ENCODE measurements at regions not wholly inside any gene's neighbourhood (a gene's known extent, or its start where the extent isn't known, plus 50 kb on each side); places are given as distances from the start of the nearest gene placed in this dataset.

DNA sequence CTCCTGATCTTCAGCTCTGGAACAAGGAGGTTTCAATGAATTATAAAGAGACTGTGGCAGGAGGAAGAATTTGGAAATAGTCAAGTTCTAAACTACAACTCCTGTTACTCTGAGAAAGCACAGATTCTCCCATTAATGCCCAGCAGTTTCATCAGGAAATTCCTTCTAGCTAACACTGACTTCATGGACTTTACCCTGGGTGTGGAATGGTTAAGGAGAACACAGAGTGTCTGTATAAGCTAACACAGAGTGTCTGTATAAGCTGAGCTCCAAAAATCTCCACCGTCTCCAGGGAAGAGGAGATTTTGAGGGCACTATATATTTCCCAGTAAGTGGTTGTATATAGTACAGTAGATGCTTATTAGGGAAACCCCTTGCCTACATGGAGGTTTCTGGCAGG, 675.5 kb downstream of the XPNPEP1 start:
- intact Hi-C loops (cut with micrococcal nuclease): no loop called here
- no peak for DNase-seq
- H3K4me3 ChIP-seq (ENCODE audit: control extremely low read depth in 1 of 5, extremely low read depth in 1 of 5, insufficient read depth in 1 of 5, low read depth in 2 of 5, low read length in 4 of 5): no peak overlapping the region
- no peak for ATAC-seq (ENCODE audit: low read depth)
- no peaks in the 10 kb centered on the region for H3K79me2 ChIP-seq (ENCODE audit: control insufficient read depth, insufficient read depth, low read length)
- POLR2A ChIA-PET: no interaction called here
- no peak overlapping the region for H3K9ac ChIP-seq (ENCODE audit: low read length)
- CTCF ChIA-PET: no interaction called here
- no peak overlapping the region for H3K4me3 Mint-ChIP-seq
- peaks cover 0 to 5% (median 0%) of the 10 kb centered on the region in 3 donors for H3K9me3 ChIP-seq (ENCODE audit: control extremely low read depth in 1 of 3, control insufficient read depth in 2 of 3, insufficient read depth in 1 of 3, low read length in 2 of 3)
- no peaks in the 10 kb centered on the region for H4K20me1 ChIP-seq (ENCODE audit: control insufficient read depth, insufficient read depth, low read length, poor library complexity, severe bottlenecking)
- H2AFZ ChIP-seq (ENCODE audit: insufficient read depth, low read depth, low read length, poor library complexity, severe bottlenecking): no peak overlapping the region
- H3K27ac Mint-ChIP-seq: no peak overlapping the region
- no peaks in the 10 kb centered on the region for H3K27me3 ChIP-seq (replicated peaks in 1 of 4; ENCODE audit: control extremely low read depth in 1 of 4, control insufficient read depth in 3 of 4, insufficient read depth in 4 of 4, low read length in 3 of 4)
- H3K27ac ChIP-seq (ENCODE audit: low read length in 2 of 2): no peak overlapping the region
- no peaks in the 10 kb centered on the region for H3K27me3 Mint-ChIP-seq
- no peak for TF ChIP-seq EZH2 (IDR thresholded peaks at IDR 0.05; ENCODE audit: borderline replicate concordance, insufficient read depth, low read depth, low read length, poor library complexity, severe bottlenecking)
- TF ChIP-seq, protein P1, sequence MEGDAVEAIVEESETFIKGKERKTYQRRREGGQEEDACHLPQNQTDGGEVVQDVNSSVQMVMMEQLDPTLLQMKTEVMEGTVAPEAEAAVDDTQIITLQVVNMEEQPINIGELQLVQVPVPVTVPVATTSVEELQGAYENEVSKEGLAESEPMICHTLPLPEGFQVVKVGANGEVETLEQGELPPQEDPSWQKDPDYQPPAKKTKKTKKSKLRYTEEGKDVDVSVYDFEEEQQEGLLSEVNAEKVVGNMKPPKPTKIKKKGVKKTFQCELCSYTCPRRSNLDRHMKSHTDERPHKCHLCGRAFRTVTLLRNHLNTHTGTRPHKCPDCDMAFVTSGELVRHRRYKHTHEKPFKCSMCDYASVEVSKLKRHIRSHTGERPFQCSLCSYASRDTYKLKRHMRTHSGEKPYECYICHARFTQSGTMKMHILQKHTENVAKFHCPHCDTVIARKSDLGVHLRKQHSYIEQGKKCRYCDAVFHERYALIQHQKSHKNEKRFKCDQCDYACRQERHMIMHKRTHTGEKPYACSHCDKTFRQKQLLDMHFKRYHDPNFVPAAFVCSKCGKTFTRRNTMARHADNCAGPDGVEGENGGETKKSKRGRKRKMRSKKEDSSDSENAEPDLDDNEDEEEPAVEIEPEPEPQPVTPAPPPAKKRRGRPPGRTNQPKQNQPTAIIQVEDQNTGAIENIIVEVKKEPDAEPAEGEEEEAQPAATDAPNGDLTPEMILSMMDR (IDR thresholded peaks at IDR 0.05): no peak
- no peaks in the 10 kb centered on the region for H3K9me3 Mint-ChIP-seq (ENCODE audit: insufficient read depth)
- no peaks in the 10 kb centered on the region for H3K36me3 ChIP-seq (replicated peaks in 1 of 2; ENCODE audit: control extremely low read depth in 1 of 2, control insufficient read depth in 1 of 2, extremely low read depth in 1 of 2, insufficient read depth in 2 of 2, low read length in 1 of 2)
- no peaks in the 10 kb centered on the region for H3K4me1 Mint-ChIP-seq
- H3K4me2 ChIP-seq (replicated peaks; ENCODE audit: low read depth, low read length, poor library complexity, severe bottlenecking): no peak overlapping the region
- H3K4me1 ChIP-seq (ENCODE audit: control insufficient read depth in 2 of 2, insufficient read depth in 2 of 2, low read length in 2 of 2): no peaks in the 10 kb centered on the region
- 100% methylated on average over 1 of the region's 1 CpG for WGBS (ENCODE audit: insufficient coverage)

DNA sequence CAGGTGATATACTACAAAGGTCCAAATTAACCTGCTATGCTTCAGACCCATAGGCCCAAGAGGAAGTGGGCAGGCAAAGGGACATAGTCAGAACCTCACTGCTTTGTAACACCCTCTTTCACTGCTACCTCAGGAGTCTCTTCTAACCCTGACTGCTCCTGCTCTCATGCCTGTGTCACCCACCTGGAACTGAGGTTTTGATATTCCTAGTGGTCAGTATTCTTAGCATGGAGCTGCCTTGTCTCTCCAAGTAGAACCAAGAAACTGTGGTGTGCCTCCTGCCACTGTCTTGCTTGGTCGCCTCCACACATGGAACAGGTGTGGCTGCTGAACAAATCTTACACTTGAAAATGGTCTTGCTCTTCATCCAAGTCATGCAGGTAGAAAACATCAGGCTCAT, 677.5 kb downstream of the XPNPEP1 start:
- ChIA-PET POLR2A (no interaction called here), CTCF (no interaction called here)
- TF ChIP-seq EZH2 (IDR thresholded peaks at IDR 0.05; ENCODE audit: borderline replicate concordance, insufficient read depth, low read depth, low read length, poor library complexity, severe bottlenecking): no peak
- TF ChIP-seq, protein P1 (IDR thresholded peaks at IDR 0.05): no peak
- H3K4me1 ChIP-seq (ENCODE audit: control insufficient read depth in 2 of 2, insufficient read depth in 2 of 2, low read length in 2 of 2): no peaks in the 10 kb centered on the region
- no peaks in the 10 kb centered on the region for H4K20me1 ChIP-seq (ENCODE audit: control insufficient read depth, insufficient read depth, low read length, poor library complexity, severe bottlenecking)
- no peaks in the 10 kb centered on the region for H3K79me2 ChIP-seq (ENCODE audit: control insufficient read depth, insufficient read depth, low read length)
- WGBS (ENCODE audit: insufficient coverage): 100% methylated on average over 1 of the region's 1 CpG
- no peak overlapping the region for H2AFZ ChIP-seq (ENCODE audit: insufficient read depth, low read depth, low read length, poor library complexity, severe bottlenecking)
- peaks cover 0 to 5% (median 0%) of the 10 kb centered on the region in 3 donors for H3K9me3 ChIP-seq (ENCODE audit: control extremely low read depth in 1 of 3, control insufficient read depth in 2 of 3, insufficient read depth in 1 of 3, low read length in 2 of 3)
- H3K9ac ChIP-seq (ENCODE audit: low read length): no peak overlapping the region
- no peak for DNase-seq
- no peak for ATAC-seq (ENCODE audit: low read depth)
- no peak overlapping the region for H3K4me3 ChIP-seq (ENCODE audit: control extremely low read depth in 1 of 5, extremely low read depth in 1 of 5, insufficient read depth in 1 of 5, low read depth in 2 of 5, low read length in 4 of 5)
- H3K27ac Mint-ChIP-seq: no peak overlapping the region
- H3K27me3 Mint-ChIP-seq: no peaks in the 10 kb centered on the region
- no peak overlapping the region for H3K4me2 ChIP-seq (replicated peaks; ENCODE audit: low read depth, low read length, poor library complexity, severe bottlenecking)
- H3K4me1 Mint-ChIP-seq: no peaks in the 10 kb centered on the region
- no peaks in the 10 kb centered on the region for H3K27me3 ChIP-seq (replicated peaks in 1 of 4; ENCODE audit: control extremely low read depth in 1 of 4, control insufficient read depth in 3 of 4, insufficient read depth in 4 of 4, low read length in 3 of 4)
- H3K36me3 ChIP-seq (replicated peaks in 1 of 2; ENCODE audit: control extremely low read depth in 1 of 2, control insufficient read depth in 1 of 2, extremely low read depth in 1 of 2, insufficient read depth in 2 of 2, low read length in 1 of 2): no peaks in the 10 kb centered on the region
- intact Hi-C loops (cut with micrococcal nuclease): no loop called here
- no peak overlapping the region for H3K27ac ChIP-seq (ENCODE audit: low read length in 2 of 2)
- H3K9me3 Mint-ChIP-seq (ENCODE audit: insufficient read depth): no peaks in the 10 kb centered on the region
- H3K4me3 Mint-ChIP-seq: no peak overlapping the region

Measured in B cell (primary cell).